B cell (primary cell): ENCODE measurements at regions not wholly inside any gene's neighbourhood (a gene's known extent, or its start where the extent isn't known, plus 50 kb on each side); places are given as distances from the start of the nearest gene placed in this dataset.

Experiments
- ATAC-seq: fragments of 200-7000 bp; cut with Tn5 transposase; one replicate; pipeline ENCODE4 v1.10.0; 2021; ENCODE audit warnings: low read depth, mild to moderate bottlenecking, moderate number of reproducible peaks, moderate library complexity
- CTCF ChIA-PET: fragments of 350-600 bp; sonication (Branson Sonifier 250); formaldehyde crosslinking; loops from one replicate; lab custom pipeline; 2021; ENCODE audit warnings: antibody characterized with exemption, inconsistent platforms; lab: Charles Lee
- POLR2A ChIA-PET: fragments of 350-600 bp; sonication (Branson Sonifier 250); formaldehyde crosslinking; loops from one replicate; lab custom pipeline; 2021; ENCODE audit warnings: antibody characterized with exemption; lab: Charles Lee
- DNase-seq: peaks from one replicate; pipeline ENCODE4 v3.0.0; 2013
- H2AFZ ChIP-seq: 2 replicates; pipeline ENCODE4 v1.6.1; 2012; ENCODE audit warnings: mild to moderate bottlenecking, low read depth, low read length; ENCODE audit not compliant: insufficient read depth, poor library complexity, severe bottlenecking
- H3K27ac ChIP-seq, 2 donors: 1 replicate in 1 of 2; 2 replicates in 1 of 2; pipeline ENCODE4 v1.5.1; 2012 to 2013; ENCODE audit warnings: low read length in 2 of 2, mild to moderate bottlenecking in 2 of 2, moderate library complexity in 1 of 2
- H3K27me3 ChIP-seq, 4 experiments: fragments of 200-600 bp in 1 of 4; sonication (generic) in 1 of 4; replicated peaks in 1 of 4; 1 replicate in 2 of 4; 2 replicates in 2 of 4; pipeline versions ENCODE4 v1.6.1 to v1.7.0; 2013 to 2016; ENCODE audit warnings: low read length in 3 of 4, mild to moderate bottlenecking in 2 of 4, mixed read lengths in 1 of 4, moderate library complexity in 1 of 4; ENCODE audit not compliant: insufficient read depth in 4 of 4, control insufficient read depth in 3 of 4; ENCODE audit errors: control extremely low read depth in 1 of 4
- H3K36me3 ChIP-seq, 2 experiments: replicated peaks in 1 of 2; 1 replicate in 1 of 2; 2 replicates in 1 of 2; pipeline versions ENCODE4 v1.6.1 to v1.7.1; 2013; ENCODE audit warnings: low read length in 1 of 2; ENCODE audit not compliant: insufficient read depth in 2 of 2, control insufficient read depth in 1 of 2; ENCODE audit errors: control extremely low read depth in 1 of 2, extremely low read depth in 1 of 2
- H3K4me1 ChIP-seq, 2 donors: fragments of 200-600 bp in 1 of 2; sonication (generic) in 1 of 2; 1 replicate in 1 of 2; 2 replicates in 1 of 2; pipeline versions ENCODE4 v1.5.1 to v1.6.1; 2013 to 2017; ENCODE audit warnings: low read length in 2 of 2; ENCODE audit not compliant: control insufficient read depth in 2 of 2, insufficient read depth in 2 of 2
- H3K4me2 ChIP-seq: replicated peaks from 2 replicates; pipeline ENCODE3; 2012; ENCODE audit warnings: mild to moderate bottlenecking, low read depth, low read length; ENCODE audit not compliant: poor library complexity, severe bottlenecking
- H3K4me3 ChIP-seq, 5 experiments: fragments of 200-600 bp in 1 of 5; sonication (generic) in 1 of 5; 1 replicate in 3 of 5; 2 replicates in 2 of 5; pipeline versions ENCODE4 v1.5.1 to v1.7.0; 2011 to 2016; ENCODE audit warnings: low read length in 4 of 5, mild to moderate bottlenecking in 4 of 5, low read depth in 2 of 5, control low read depth in 1 of 5, moderate library complexity in 1 of 5; ENCODE audit not compliant: insufficient read depth in 1 of 5; ENCODE audit errors: control extremely low read depth in 1 of 5, extremely low read depth in 1 of 5
- H3K79me2 ChIP-seq: fragments of 200-600 bp; sonication (generic); one replicate; pipeline ENCODE4 v1.6.0; 2016; ENCODE audit warnings: low read length; ENCODE audit not compliant: control insufficient read depth, insufficient read depth
- H3K9ac ChIP-seq: fragments of 200-600 bp; sonication (generic); 2 replicates; pipeline ENCODE4 v1.6.1; 2017; ENCODE audit warnings: mild to moderate bottlenecking, low read length, moderate library complexity
- H3K9me3 ChIP-seq, 3 donors: one replicate each; pipeline versions ENCODE4 v1.6.1 to v1.7.1; 2013; ENCODE audit warnings: low read length in 2 of 3; ENCODE audit not compliant: control insufficient read depth in 2 of 3, insufficient read depth in 1 of 3; ENCODE audit errors: control extremely low read depth in 1 of 3
- H4K20me1 ChIP-seq: 2 replicates; pipeline ENCODE4 v1.6.0; 2012; ENCODE audit warnings: mild to moderate bottlenecking, low read length; ENCODE audit not compliant: insufficient read depth, control insufficient read depth, poor library complexity, severe bottlenecking
- H3K27ac Mint-ChIP-seq: one replicate; pipeline ENCODE4 v1.8.0; 2021; ENCODE audit warnings: mixed read lengths
- H3K27me3 Mint-ChIP-seq: one replicate; pipeline ENCODE4 v1.8.0; 2021; ENCODE audit warnings: mixed read lengths
- H3K4me1 Mint-ChIP-seq: one replicate; pipeline ENCODE4 v1.8.0; 2021; ENCODE audit warnings: mixed read lengths
- H3K4me3 Mint-ChIP-seq: one replicate; pipeline ENCODE4 v1.8.0; 2021; ENCODE audit warnings: mixed read lengths
- H3K9me3 Mint-ChIP-seq: one replicate; pipeline ENCODE4 v1.8.0; 2022; ENCODE audit warnings: mixed read lengths; ENCODE audit not compliant: insufficient read depth
- EZH2 ChIP-seq: IDR thresholded peaks from 2 replicates; pipeline ENCODE4 v1.6.1; 2012; ENCODE audit warnings: borderline replicate concordance, low read depth, mild to moderate bottlenecking, moderate library complexity, low read length; ENCODE audit not compliant: insufficient read depth, poor library complexity, severe bottlenecking
- WGBS: methylation state at CpG from one replicate; pipeline ENCODE4 v1.1.5; 2013; ENCODE audit warnings: missing lambda C conversion rate; ENCODE audit not compliant: insufficient coverage; 5-methylcytosine and 5-hydroxymethylcytosine counted together
- intact Hi-C: fragments of 100-400 bp; cut with micrococcal nuclease; formaldehyde crosslinking; loops from one replicate; pipeline ENCODE4 v1.10.0; 2022
- TF ChIP-seq, protein P1 (sequence below): fragments of 200-600 bp; IDR thresholded peaks from one replicate; pipeline ENCODE4 v1.8.0; 2022; ENCODE audit warnings: antibody characterized with exemption, mild to moderate bottlenecking

DNA sequence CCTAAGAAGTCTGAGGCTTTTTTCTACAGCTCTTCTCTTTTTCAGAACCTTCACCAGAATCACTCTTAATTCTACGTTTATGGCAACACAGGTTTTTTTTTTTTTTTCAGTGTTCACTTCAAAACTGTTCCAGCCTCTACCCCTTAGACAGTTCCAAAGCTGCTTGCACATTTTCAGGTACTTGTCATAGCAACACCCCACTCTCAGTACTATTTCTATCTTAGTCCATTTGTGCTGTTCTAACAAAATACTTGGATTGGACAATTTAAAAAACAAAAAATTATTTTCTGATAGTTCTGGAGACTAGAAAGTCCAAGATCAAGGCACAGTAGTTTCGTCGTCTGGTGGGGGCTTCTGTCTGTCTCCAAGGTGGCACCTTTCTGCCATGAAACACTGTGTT is 340.9 kb upstream of the RPS23 start:
- Mint-ChIP-seq H3K27me3 (no peaks in the 10 kb centered on the region), H3K9me3 (peaks cover 2% of the 10 kb centered on the region), H3K4me3 (no peak overlapping the region), H3K27ac (no peak overlapping the region), H3K4me1 (no peaks in the 10 kb centered on the region)
- H3K79me2 ChIP-seq: no peaks in the 10 kb centered on the region
- H3K36me3 ChIP-seq: no peaks in the 10 kb centered on the region
- ATAC-seq (no peak), DNase-seq (no peak)
- H2AFZ ChIP-seq: no peak overlapping the region
- H3K4me2 ChIP-seq: no peak overlapping the region
- H3K4me3 ChIP-seq: no peak overlapping the region
- ChIA-PET CTCF (no interaction called here), POLR2A (no interaction called here)
- H3K27ac ChIP-seq: no peak overlapping the region
- 95% methylated on average over 2 of the region's 3 CpGs for WGBS
- no peaks in the 10 kb centered on the region for H3K9me3 ChIP-seq
- H3K27me3 ChIP-seq: no peaks in the 10 kb centered on the region
- no peaks in the 10 kb centered on the region for H4K20me1 ChIP-seq
- TF ChIP-seq, protein P1, sequence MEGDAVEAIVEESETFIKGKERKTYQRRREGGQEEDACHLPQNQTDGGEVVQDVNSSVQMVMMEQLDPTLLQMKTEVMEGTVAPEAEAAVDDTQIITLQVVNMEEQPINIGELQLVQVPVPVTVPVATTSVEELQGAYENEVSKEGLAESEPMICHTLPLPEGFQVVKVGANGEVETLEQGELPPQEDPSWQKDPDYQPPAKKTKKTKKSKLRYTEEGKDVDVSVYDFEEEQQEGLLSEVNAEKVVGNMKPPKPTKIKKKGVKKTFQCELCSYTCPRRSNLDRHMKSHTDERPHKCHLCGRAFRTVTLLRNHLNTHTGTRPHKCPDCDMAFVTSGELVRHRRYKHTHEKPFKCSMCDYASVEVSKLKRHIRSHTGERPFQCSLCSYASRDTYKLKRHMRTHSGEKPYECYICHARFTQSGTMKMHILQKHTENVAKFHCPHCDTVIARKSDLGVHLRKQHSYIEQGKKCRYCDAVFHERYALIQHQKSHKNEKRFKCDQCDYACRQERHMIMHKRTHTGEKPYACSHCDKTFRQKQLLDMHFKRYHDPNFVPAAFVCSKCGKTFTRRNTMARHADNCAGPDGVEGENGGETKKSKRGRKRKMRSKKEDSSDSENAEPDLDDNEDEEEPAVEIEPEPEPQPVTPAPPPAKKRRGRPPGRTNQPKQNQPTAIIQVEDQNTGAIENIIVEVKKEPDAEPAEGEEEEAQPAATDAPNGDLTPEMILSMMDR: no peak
- no peak for TF ChIP-seq EZH2
- intact Hi-C loops: no loop called here
- no peaks in the 10 kb centered on the region for H3K4me1 ChIP-seq
- H3K9ac ChIP-seq: no peak overlapping the region

DNA sequence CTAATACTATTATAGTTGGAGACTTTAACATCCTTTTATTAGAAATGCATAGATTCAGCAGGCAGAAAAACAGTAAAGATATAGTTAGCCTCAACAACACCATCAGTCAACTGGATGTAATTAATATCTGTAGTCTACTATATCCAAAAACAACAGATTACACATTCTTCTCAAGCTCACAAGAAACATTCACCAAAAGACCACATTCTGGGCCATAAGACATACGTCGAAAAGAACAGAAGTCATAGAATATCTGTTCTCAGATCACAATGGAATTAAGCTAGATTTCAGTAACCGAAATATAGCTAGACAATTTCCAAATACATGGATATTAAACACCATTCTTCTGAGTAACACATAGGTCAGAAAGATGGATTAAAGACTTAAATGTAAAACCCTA is 336.6 kb upstream of the RPS23 start:
- H3K27ac Mint-ChIP-seq: no peak overlapping the region
- ATAC-seq: no peak
- no peaks in the 10 kb centered on the region for H3K4me1 ChIP-seq
- no peak for TF ChIP-seq EZH2
- TF ChIP-seq, protein P1: no peak
- no peaks in the 10 kb centered on the region for H3K4me1 Mint-ChIP-seq
- no peaks in the 10 kb centered on the region for H3K79me2 ChIP-seq
- WGBS: no CpG with 5 or more reads among the region's 3 CpGs
- ChIA-PET CTCF (no interaction called here), POLR2A (no interaction called here)
- no peaks in the 10 kb centered on the region for H3K36me3 ChIP-seq
- H3K9ac ChIP-seq: no peak overlapping the region
- H3K27ac ChIP-seq: no peak overlapping the region
- H3K9me3 ChIP-seq: no peaks in the 10 kb centered on the region
- no peaks in the 10 kb centered on the region for H3K27me3 Mint-ChIP-seq
- H2AFZ ChIP-seq: no peak overlapping the region
- no peak overlapping the region for H3K4me2 ChIP-seq
- peaks cover 2% of the 10 kb centered on the region for H3K9me3 Mint-ChIP-seq
- DNase-seq: no peak
- H3K27me3 ChIP-seq: no peaks in the 10 kb centered on the region
- H3K4me3 ChIP-seq: no peak overlapping the region
- intact Hi-C loops: no loop called here
- no peaks in the 10 kb centered on the region for H4K20me1 ChIP-seq
- no peak overlapping the region for H3K4me3 Mint-ChIP-seq
